ENCODE measurements at regions not wholly inside any gene's neighbourhood (a gene's known extent, or its start where the extent isn't known, plus 50 kb on each side); places are given as distances from the start of the nearest gene placed in this dataset.

- TF ChIP-seq ZBED4 (CRISPR knock-in tag; IDR thresholded peaks at IDR 0.05; ENCODE audit: borderline replicate concordance) (no peak), PRDM15 (CRISPR knock-in tag; IDR thresholded peaks at IDR 0.05) (no peak), HNRNPUL1 (IDR thresholded peaks at IDR 0.05; ENCODE audit: low read depth, low read length) (no peak), HNRNPK (IDR thresholded peaks at IDR 0.05; ENCODE audit: low read depth, low read length, poor library complexity, severe bottlenecking) (no peak), ZNF354B (CRISPR knock-in tag; IDR thresholded peaks at IDR 0.05) (no peak), HMG20B (CRISPR knock-in tag; conservative IDR thresholded peaks at IDR 0.05) (no peak), TOE1 (CRISPR knock-in tag; IDR thresholded peaks at IDR 0.05) (no peak), ZBTB14 (CRISPR knock-in tag; IDR thresholded peaks at IDR 0.05) (no peak), KDM4B (CRISPR knock-in tag; IDR thresholded peaks at IDR 0.05) (no peak), ZNF784 (CRISPR knock-in tag; IDR thresholded peaks at IDR 0.05; ENCODE audit: borderline replicate concordance) (no peak)
These were observed 309.2 kb downstream of the BRD1 start (continued) for GRCh38 chr22:49518436-49518970.

Measured in HepG2 (cell line).